ENCODE measurements at regions not wholly inside any gene's neighbourhood (a gene's known extent, or its start where the extent isn't known, plus 50 kb on each side); places are given as distances from the start of the nearest gene placed in this dataset.
A peak's percentile ranks its signal among the peaks of the same experiment; 100 is the strongest.

DNA sequence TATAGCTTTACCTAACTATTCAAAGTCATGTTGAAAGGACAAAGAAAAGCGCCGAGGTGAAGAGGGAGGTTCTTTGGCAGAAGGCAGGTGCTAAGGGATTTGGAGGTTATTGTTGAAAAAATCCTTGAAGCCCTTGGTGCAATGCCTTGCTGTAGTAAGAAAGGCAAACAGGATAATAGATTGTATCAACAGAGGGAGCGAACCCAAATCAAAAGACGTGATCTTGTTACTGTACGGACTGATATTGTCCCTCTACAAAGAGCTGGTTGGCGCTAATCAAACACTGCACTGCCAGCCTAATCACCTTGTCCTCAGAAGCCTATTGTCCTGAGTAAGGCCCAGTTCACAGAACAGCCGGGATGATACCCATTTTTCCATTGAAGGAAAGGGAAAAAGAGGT, 182.9 kb downstream of the ZIC3 start:
- Histone ChIP-seq H3F3A (ENCODE audit: low read depth) (peaks cover 60% of the 10 kb centered on the region), H3K4me3 (peak overlapping the region; percentile 21), H3K36me3 (no peaks in the 10 kb centered on the region), H4K20me1 (ENCODE audit: low read depth) (no peaks in the 10 kb centered on the region), H3K4me2 (peak overlapping the region; percentile 75), H3K27ac (peak overlapping the region; percentile 83), H3K27me3 (no peaks in the 10 kb centered on the region), H3K4me1 (peaks cover 64% of the 10 kb centered on the region), H2AFZ (replicated peaks) (no peak overlapping the region), H3K9ac (no peak overlapping the region), H3K79me2 (ENCODE audit: low read depth) (no peaks in the 10 kb centered on the region), H3K9me3 (ENCODE audit: low read depth) (no peaks in the 10 kb centered on the region)
- peak; percentile 51 for DNase-seq (ENCODE audit: low spot score)
- no peak for TF ChIP-seq EZH2phosphoT487 (IDR thresholded peaks at IDR 0.05)
- TF ChIP-seq EZH2 (IDR thresholded peaks at IDR 0.05): no peak
- TF ChIP-seq, protein P1, sequence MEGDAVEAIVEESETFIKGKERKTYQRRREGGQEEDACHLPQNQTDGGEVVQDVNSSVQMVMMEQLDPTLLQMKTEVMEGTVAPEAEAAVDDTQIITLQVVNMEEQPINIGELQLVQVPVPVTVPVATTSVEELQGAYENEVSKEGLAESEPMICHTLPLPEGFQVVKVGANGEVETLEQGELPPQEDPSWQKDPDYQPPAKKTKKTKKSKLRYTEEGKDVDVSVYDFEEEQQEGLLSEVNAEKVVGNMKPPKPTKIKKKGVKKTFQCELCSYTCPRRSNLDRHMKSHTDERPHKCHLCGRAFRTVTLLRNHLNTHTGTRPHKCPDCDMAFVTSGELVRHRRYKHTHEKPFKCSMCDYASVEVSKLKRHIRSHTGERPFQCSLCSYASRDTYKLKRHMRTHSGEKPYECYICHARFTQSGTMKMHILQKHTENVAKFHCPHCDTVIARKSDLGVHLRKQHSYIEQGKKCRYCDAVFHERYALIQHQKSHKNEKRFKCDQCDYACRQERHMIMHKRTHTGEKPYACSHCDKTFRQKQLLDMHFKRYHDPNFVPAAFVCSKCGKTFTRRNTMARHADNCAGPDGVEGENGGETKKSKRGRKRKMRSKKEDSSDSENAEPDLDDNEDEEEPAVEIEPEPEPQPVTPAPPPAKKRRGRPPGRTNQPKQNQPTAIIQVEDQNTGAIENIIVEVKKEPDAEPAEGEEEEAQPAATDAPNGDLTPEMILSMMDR (IDR thresholded peaks at IDR 0.05): no peak
- H3K36me3 Mint-ChIP-seq: no peaks in the 10 kb centered on the region
- H3K4me1 Mint-ChIP-seq: peaks cover 86% of the 10 kb centered on the region
- peak overlapping the region; percentile 95 for H3K27ac Mint-ChIP-seq
- peak overlapping the region; percentile 79 for H3K4me3 Mint-ChIP-seq
- H3K9me3 Mint-ChIP-seq: no peaks in the 10 kb centered on the region
- no peaks in the 10 kb centered on the region for H3K27me3 Mint-ChIP-seq (ENCODE audit: insufficient read depth, low read depth)

DNA sequence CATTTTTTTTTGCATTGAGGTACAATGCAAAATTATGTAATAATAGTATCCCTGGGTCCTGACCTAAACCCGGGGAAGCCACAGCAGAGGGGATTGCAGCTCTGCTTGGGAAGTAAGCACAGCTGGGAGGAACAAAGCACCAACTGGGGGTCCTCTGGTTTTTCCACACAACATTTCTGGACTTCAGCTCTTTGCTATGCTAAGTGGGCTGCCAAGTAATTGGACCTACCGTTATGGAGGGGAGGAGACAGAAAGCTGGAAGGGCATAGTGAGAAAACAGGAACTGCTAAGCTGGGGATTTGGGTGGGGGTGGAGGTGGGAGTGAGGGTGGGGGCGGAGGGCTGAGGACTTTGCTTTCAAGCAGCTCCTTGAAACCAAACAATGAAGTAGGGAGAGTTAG, 183.3 kb downstream of the ZIC3 start:
- TF ChIP-seq, protein P1 (IDR thresholded peaks at IDR 0.05): no peak
- TF ChIP-seq EZH2phosphoT487 (IDR thresholded peaks at IDR 0.05): no peak
- TF ChIP-seq EZH2 (IDR thresholded peaks at IDR 0.05): no peak
- peaks cover 83% of the 10 kb centered on the region for H3K4me1 Mint-ChIP-seq
- DNase-seq (ENCODE audit: low spot score): peak; percentile 56
- Histone ChIP-seq H3K27me3 (no peaks in the 10 kb centered on the region), H4K20me1 (ENCODE audit: low read depth) (no peaks in the 10 kb centered on the region), H3K9ac (no peak overlapping the region), H3K9me3 (ENCODE audit: low read depth) (no peaks in the 10 kb centered on the region), H3K4me2 (peak overlapping the region; percentile 75), H2AFZ (replicated peaks) (no peak overlapping the region), H3K79me2 (ENCODE audit: low read depth) (no peaks in the 10 kb centered on the region), H3K27ac (peak overlapping the region; percentile 83), H3K4me1 (peaks cover 64% of the 10 kb centered on the region), H3K36me3 (no peaks in the 10 kb centered on the region), H3F3A (ENCODE audit: low read depth) (peaks cover 57% of the 10 kb centered on the region), H3K4me3 (peak overlapping the region; percentile 21)
- H3K27me3 Mint-ChIP-seq (ENCODE audit: insufficient read depth, low read depth): no peaks in the 10 kb centered on the region
- H3K36me3 Mint-ChIP-seq: no peaks in the 10 kb centered on the region
- H3K9me3 Mint-ChIP-seq: no peaks in the 10 kb centered on the region
- peak overlapping the region; percentile 79 for H3K4me3 Mint-ChIP-seq
- H3K27ac Mint-ChIP-seq: peak overlapping the region; percentile 95

DNA sequence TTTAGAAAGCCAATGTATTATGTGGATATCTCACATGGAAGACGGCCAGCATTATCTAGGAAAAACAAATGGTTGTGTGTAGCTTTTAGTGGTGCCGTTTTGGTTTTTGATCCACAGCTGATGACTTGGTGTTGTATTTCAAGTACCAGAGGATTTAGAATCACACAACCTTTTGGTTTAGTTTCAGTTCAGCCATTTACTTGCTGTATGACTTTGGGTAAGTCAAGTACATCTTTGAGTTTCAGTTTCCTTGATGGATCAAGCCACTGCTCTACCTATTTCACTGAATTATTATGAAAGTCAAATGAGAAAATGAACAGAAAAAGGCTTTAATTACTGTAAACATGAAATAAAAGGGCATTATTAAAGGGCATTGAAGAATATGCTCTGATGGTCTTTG, 205.6 kb downstream of the ZIC3 start:
- Histone ChIP-seq H3K4me1 (no peaks in the 10 kb centered on the region), H3K4me2 (no peak overlapping the region), H3K4me3 (no peak overlapping the region), H2AFZ (replicated peaks) (no peak overlapping the region), H4K20me1 (ENCODE audit: low read depth) (no peaks in the 10 kb centered on the region), H3K27me3 (no peaks in the 10 kb centered on the region), H3K9ac (no peak overlapping the region), H3K9me3 (ENCODE audit: low read depth) (peaks cover 4% of the 10 kb centered on the region), H3K79me2 (ENCODE audit: low read depth) (no peaks in the 10 kb centered on the region), H3F3A (ENCODE audit: low read depth) (no peaks in the 10 kb centered on the region), H3K36me3 (no peaks in the 10 kb centered on the region), H3K27ac (no peak overlapping the region)
- H3K4me1 Mint-ChIP-seq: no peaks in the 10 kb centered on the region
- H3K27me3 Mint-ChIP-seq (ENCODE audit: insufficient read depth, low read depth): no peaks in the 10 kb centered on the region
- TF ChIP-seq EZH2phosphoT487 (IDR thresholded peaks at IDR 0.05): no peak
- TF ChIP-seq EZH2 (IDR thresholded peaks at IDR 0.05): no peak
- TF ChIP-seq, protein P1 (IDR thresholded peaks at IDR 0.05): no peak
- H3K9me3 Mint-ChIP-seq: peaks cover 23% of the 10 kb centered on the region
- no peaks in the 10 kb centered on the region for H3K36me3 Mint-ChIP-seq
- H3K4me3 Mint-ChIP-seq: no peak overlapping the region
- H3K27ac Mint-ChIP-seq: no peak overlapping the region
- DNase-seq (ENCODE audit: low spot score): no peak

Measured in neural progenitor cell (in vitro differentiated cells).